ENCODE measurements at regions not wholly inside any gene's neighbourhood (a gene's known extent, or its start where the extent isn't known, plus 50 kb on each side); places are given as distances from the start of the nearest gene placed in this dataset.
"Not testable (repeated sequence)": the region's sequence is repeated elsewhere in the genome, so short reads cannot be mapped to it uniquely, and the experiment has no call there.

- TF ChIP-seq POLR2A (IDR thresholded peaks at IDR 0.05) (no peak), CTCF (IDR thresholded peaks at IDR 0.05) (no peak)
- DNase-seq, result no peak
- Histone ChIP-seq H3K4me1 (no peaks in the 10 kb centered on the region), H3K27me3 (no peaks in the 10 kb centered on the region), H3K27ac (no peak overlapping the region), H3K9me3 (no peaks in the 10 kb centered on the region), H3K36me3 (no peaks in the 10 kb centered on the region), H3K4me3 (no peak overlapping the region)
Observed at GRCh38 chr15:89026167-89026566, 62.1 kb upstream of the ABHD2 start.

DNA sequence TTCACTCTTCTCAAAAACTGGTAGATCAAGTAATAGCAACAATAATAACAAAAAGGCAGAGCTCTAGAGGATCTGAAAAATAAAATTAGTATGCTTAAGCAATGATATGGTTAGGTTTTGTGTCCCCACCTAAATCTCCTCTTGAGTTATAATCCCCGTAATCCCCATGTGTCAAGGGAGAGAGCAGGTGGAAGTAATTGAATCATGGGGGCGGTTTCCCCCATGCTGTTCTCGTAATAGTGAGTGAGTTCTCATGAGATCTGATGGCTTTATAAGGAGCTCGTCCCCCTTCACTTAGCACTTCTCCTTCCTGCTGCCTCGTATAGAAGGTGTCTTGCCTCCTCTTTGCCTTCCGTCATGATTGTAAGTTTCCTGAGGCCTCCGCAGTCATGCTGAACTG is 60.2 kb upstream of the ABHD2 start:
- TF ChIP-seq POLR2A (IDR thresholded peaks at IDR 0.05), result no peak
- no peak for TF ChIP-seq CTCF (IDR thresholded peaks at IDR 0.05)
- Histone ChIP-seq H3K9me3 (no peaks in the 10 kb centered on the region), H3K4me1 (no peaks in the 10 kb centered on the region), H3K27ac (no peak overlapping the region), H3K4me3 (no peak overlapping the region), H3K27me3 (no peaks in the 10 kb centered on the region), H3K36me3 (no peaks in the 10 kb centered on the region)
- no peak for DNase-seq

GRCh38 chr15:89030311-89030710 is 57.9 kb upstream of the ABHD2 start:
- no peaks in the 10 kb centered on the region for H3K27me3 ChIP-seq
- TF ChIP-seq POLR2A (IDR thresholded peaks at IDR 0.05) (no peak), CTCF (IDR thresholded peaks at IDR 0.05) (no peak)
- H3K36me3 ChIP-seq, result no peaks in the 10 kb centered on the region
- H3K27ac ChIP-seq, result no peak overlapping the region
- H3K4me1 ChIP-seq, result no peaks in the 10 kb centered on the region
- DNase-seq, result no peak
- no peak overlapping the region for H3K4me3 ChIP-seq
- no peaks in the 10 kb centered on the region for H3K9me3 ChIP-seq

DNA sequence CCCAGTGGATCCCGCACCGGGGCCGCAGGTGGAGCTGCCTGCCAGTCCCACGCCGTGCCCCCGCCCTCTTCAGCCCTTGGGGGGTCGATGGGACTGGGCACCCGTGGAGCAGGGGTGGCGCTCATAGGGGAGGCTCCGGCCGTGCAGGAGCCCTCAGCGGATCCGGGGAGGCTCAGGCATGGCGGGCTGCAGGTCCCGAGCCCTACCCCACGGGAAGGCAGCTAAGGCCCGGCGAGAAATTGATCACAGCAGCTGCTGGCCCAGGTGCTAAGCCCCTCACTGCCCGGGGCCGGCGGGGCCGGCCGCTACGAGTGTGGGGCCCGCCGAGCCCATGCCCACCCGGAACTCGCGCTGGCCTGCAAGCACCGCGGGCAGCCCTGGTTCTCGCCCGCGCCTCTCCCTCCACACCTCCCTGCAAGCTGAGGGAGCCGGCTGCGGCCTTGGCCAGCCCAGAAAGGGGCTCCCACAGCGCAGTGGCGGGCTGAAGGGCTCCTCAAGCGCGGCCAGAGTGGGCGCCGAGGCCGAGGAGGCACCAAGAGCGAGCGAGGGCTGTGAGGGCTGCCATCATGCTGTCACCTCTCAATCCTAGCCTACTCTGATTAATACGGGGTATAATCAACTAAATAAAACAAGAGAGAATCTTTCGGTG is 56.5 kb upstream of the ABHD2 start:
- H3K27ac ChIP-seq, H3K36me3 ChIP-seq, DNase-seq, H3K4me3 ChIP-seq, H3K4me1 ChIP-seq, H3K27me3 ChIP-seq, H3K9me3 ChIP-seq: not testable (repeated sequence)

DNA sequence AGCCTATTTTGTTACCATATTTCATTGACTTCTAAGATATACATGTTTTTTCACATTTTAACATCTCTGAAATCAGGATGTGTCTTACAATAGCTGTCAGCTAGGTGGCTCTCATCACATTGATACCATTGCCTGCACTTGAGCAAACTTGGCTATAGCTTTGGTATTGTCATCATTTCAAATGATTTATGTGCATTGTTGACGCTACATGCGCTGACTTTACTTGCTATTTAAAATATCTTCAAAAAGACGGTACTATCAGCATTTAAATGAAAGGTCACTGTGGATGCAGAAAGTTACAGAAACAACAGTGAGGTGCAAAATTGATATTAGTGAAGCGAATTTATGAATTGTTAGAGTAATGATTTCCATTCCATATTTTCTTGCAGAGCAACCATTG is 54.0 kb upstream of the ABHD2 start:
- H3K36me3 ChIP-seq, result no peaks in the 10 kb centered on the region
- TF ChIP-seq POLR2A (IDR thresholded peaks at IDR 0.05) (no peak), CTCF (IDR thresholded peaks at IDR 0.05) (peak in 3 of 6 experiments; percentile 24 to 28 (median 25))
- no peaks in the 10 kb centered on the region for H3K4me1 ChIP-seq
- no peaks in the 10 kb centered on the region for H3K9me3 ChIP-seq
- no peak overlapping the region for H3K27ac ChIP-seq
- no peak for DNase-seq
- H3K27me3 ChIP-seq, result no peaks in the 10 kb centered on the region
- no peak overlapping the region for H3K4me3 ChIP-seq

GRCh38 chr15:89035150-89035549 is 53.1 kb upstream of the ABHD2 start:
- Histone ChIP-seq H3K4me3 (no peak overlapping the region), H3K4me1 (no peaks in the 10 kb centered on the region), H3K9me3 (no peaks in the 10 kb centered on the region), H3K36me3 (no peaks in the 10 kb centered on the region), H3K27ac (no peak overlapping the region), H3K27me3 (no peaks in the 10 kb centered on the region)
- TF ChIP-seq CTCF (IDR thresholded peaks at IDR 0.05), result no peak
- TF ChIP-seq POLR2A (IDR thresholded peaks at IDR 0.05), result no peak
- DNase-seq, result no peak

Data from Peyer's patch (tissue), 4 donors.